Ovary (tissue), 3 donors: ENCODE measurements at regions not wholly inside any gene's neighbourhood (a gene's known extent, or its start where the extent isn't known, plus 50 kb on each side); places are given as distances from the start of the nearest gene placed in this dataset.

Experiments
- EP300 ChIP-seq: sonication (generic); formaldehyde crosslinking; IDR thresholded peaks from one replicate; pipeline ENCODE4 v1.6.1; 2017; ENCODE audit warnings: antibody characterized with exemption
- POLR2A ChIP-seq: fragments of 450-650 bp; IDR thresholded peaks from one replicate; pipeline ENCODE4 v1.6.1; 2017; ENCODE audit warnings: antibody characterized with exemption, mild to moderate bottlenecking, moderate library complexity
- TF ChIP-seq, protein P1 (sequence below), 3 donors: fragments of 450-650 bp in 2 of 3; fragments of 200-600 bp in 1 of 3; IDR thresholded peaks; one replicate each; pipeline versions ENCODE4 v1.5.1 to v1.8.0; 2016 to 2022; ENCODE audit warnings: antibody characterized with exemption in 3 of 3, mild to moderate bottlenecking in 1 of 3
- donor health status: DM: no; HTN: no; CAD: no.

DNA sequence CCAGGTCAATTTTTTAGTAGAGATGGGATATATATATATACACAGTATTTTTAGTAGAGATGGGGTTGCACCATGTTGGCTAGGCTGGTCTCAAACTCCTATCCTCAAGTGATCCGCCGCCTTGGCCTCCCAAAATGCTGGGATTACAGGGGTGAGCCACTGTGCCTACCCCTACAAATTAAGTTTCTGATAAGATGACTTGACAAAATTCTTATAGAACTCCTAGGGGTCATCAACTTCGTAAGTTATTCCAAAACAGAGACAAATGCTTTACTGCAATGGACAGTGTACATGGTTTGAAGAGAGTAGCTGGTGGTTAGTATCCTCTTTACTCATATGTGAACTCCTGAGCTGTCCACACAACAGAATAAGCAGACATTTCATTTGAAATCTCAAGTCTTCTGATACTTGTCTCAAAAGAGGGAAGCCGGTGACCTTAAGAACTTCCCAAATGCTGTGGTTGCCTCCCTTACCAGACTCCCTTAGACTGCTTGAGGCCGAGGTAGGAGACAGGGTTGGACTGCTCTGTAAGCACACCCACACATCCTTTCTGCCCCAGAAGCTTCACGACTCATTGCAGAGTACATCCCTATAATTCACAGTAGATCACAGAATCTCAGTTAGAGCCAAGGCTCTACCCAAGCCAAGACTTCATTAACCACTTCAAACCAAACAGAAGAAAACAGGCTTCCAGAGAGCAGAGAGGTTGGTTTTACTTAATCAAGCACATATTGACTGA is 244.1 kb upstream of the IRF2BP2 start:
- TF ChIP-seq, protein P1, sequence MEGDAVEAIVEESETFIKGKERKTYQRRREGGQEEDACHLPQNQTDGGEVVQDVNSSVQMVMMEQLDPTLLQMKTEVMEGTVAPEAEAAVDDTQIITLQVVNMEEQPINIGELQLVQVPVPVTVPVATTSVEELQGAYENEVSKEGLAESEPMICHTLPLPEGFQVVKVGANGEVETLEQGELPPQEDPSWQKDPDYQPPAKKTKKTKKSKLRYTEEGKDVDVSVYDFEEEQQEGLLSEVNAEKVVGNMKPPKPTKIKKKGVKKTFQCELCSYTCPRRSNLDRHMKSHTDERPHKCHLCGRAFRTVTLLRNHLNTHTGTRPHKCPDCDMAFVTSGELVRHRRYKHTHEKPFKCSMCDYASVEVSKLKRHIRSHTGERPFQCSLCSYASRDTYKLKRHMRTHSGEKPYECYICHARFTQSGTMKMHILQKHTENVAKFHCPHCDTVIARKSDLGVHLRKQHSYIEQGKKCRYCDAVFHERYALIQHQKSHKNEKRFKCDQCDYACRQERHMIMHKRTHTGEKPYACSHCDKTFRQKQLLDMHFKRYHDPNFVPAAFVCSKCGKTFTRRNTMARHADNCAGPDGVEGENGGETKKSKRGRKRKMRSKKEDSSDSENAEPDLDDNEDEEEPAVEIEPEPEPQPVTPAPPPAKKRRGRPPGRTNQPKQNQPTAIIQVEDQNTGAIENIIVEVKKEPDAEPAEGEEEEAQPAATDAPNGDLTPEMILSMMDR (IDR thresholded peaks at IDR 0.05), result no peak
- no peak for TF ChIP-seq POLR2A
- no peak for TF ChIP-seq EP300
